DMS114 treated with DMSO at 0.1 percent for 48 hours (cell line): ENCODE measurements at regions not wholly inside any gene's neighbourhood (a gene's known extent, or its start where the extent isn't known, plus 50 kb on each side); places are given as distances from the start of the nearest gene placed in this dataset.

Experiments used
- DNase-seq: peaks from one replicate; lab custom pipeline; 2025; ENCODE audit not compliant: unreplicated experiment; lab: John Stamatoyannopoulos, UW

- DNase-seq = no peak
Observed at GRCh38 chr3:34279901-34280300, 481.5 kb downstream of the PDCD6IP start.

- no peak for DNase-seq
Observed at GRCh38 chr3:34283751-34284150, 485.3 kb downstream of the PDCD6IP start.

DNA sequence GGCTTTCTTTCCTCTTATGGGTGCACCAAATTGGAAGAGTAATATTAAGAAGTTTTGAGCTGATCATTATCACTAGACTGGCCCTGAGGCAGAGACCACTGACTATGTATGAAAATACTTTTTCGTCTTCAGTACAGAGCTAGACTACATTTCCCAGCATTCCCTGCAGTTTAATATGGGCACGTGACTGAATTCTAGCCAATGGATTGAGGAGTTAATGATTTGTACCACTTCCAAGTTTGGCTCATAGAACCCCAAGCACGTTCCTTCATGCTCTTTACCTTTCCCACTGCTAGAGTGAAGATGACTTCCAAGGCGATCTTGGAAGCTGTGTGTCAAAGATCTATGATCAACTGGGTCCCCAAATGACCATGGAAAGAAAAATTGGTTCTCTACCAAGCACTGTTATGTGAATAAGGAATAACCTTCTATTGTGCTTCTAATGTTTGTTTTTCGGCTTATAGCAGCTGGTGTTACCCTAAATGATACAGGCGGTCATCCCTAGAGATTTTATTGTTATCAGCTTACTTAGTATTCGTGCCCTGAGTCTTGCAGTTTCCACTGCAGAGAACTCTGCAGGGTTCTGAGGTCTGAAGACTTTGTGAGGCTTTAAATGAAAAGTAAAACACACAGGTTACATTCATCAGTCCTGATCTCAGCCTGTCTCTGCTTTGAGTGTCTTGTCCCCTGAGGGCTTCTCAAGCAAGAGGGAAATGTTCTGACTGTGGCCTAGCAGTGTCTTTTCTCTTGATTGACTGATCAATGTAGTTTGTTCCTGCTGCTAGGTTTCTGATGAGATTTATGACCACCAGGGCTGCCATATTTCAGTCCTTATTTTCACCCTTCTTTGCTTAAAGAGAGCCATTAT lies 486.8 kb downstream of the PDCD6IP start:
- DNase-seq = no peak

DNA sequence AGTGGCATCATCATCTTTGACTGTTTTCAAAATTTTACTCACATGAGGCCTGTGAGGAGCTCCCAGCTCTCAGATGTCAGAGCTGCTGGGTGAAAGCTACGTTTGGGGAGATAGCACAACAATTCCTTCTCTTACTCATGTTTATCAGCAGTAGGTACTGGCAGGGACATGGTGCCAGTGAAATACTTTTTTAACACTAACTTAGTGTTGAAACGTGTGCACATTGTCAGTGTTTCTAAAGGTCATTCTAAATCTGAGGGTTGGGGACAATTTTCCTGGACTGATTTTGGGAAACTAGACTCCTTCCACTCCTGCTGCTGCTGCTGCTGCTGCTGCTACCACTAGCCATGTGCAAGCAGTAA lies 487.4 kb downstream of the PDCD6IP start:
- no peak for DNase-seq

GRCh38 chr3:34292605-34293300 lies 494.3 kb downstream of the PDCD6IP start:
- DNase-seq = no peak

- no peak for DNase-seq
Observed at GRCh38 chr3:34294240-34294639, 495.8 kb downstream of the PDCD6IP start.

- no peak for DNase-seq
Observed at GRCh38 chr3:34296796-34297195, 498.4 kb downstream of the PDCD6IP start.

DNA sequence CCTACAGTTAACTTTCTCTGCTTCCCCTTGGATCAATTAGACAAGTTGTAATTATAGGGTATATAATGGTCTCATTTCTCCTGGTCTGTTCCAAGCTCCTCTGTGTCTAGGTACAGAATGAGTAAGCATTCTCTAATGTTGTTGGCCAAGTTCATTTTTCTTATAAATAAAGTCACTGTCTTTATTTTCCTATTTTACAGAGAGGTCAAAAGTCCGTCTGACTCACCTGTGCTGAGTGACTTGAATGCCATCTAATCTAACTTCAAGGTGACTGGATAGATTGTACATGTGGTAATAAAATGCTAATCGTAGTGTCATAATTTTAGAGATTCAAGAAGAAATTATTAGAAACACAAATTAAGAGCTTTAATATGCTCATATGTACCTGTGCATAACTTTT lies 500.2 kb downstream of the PDCD6IP start:
- DNase-seq = no peak

GRCh38 chr3:34300621-34301020 lies 502.2 kb downstream of the PDCD6IP start:
- no peak for DNase-seq

DNA sequence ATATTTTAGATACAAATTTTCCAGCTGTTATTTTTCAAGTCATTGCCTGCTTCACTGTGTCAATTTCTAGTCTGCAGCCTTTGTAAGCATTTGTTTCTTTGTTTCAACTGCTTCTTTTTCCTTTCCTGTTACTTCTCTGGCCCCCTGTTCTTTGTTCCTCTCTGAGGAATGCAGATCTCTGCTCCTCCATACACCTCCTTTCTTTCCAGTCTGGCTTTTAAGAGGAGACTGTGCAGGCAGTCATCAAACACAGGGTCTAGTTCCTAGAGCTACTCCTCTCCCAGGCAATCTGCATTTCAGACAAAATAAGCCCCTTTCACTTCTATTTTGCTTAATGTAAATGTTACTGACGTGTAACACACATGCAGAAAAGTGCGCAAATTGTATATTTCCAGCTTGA lies 502.9 kb downstream of the PDCD6IP start:
- DNase-seq = no peak

GRCh38 chr3:34305266-34305665 lies 506.8 kb downstream of the PDCD6IP start:
- no peak for DNase-seq

DNA sequence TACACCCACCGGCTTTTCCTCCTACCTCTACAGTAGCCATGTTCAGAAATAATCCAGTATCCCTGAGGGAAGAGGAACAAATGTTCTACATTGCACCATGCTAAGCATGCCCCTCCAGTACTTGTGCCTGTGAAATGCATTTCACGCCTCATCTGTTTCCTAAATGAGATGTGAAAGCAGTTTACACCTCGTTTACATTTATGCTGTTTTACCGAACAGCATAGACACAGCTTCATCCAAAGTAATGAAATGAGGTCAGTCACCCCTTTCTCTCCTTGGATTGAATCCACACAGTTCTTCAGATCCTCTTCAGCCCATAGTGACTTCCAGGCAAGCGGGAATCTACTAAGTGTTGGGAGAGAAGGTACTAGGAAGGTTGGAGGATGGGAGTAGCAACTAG lies 514.3 kb downstream of the PDCD6IP start:
- DNase-seq = no peak

DNA sequence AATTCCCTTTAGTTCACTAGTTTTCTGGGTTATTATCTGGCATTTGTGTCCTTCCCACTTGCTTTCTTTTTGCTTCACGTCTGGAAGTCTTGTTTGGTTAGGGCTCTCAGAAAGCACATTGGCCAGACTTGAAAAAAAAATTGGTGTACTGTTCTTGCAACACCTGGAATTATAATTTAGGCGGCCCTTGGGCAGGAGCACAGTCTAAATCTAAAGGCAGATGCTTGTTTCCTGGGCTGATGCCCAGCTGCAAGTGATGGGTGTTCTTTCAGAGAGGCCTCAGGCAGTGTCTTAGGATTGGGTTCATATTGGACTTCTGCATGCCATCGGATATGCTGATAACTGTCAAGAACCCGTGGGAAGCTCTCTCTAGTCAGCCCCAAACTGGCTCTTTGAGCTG lies 521.5 kb downstream of the PDCD6IP start:
- no peak for DNase-seq

DNA sequence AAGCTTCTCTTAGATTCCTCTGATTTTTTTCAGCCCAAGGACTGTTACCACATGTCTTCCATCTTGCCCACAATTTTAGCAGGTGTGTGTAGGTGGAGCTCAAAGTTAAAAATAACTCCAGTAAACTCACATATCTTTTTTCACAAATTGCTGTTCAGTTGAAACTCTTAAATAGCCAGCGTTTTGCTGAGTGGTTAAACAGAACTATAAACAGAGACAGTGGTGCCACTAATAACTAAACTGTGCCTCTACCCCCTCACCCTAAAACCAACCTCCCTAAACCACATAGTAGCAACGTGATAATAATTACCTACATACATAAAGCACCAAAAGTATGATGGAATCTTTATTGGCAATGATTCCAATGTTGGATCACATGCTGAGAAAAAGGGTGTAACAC lies 525.1 kb downstream of the PDCD6IP start:
- no peak for DNase-seq

DNA sequence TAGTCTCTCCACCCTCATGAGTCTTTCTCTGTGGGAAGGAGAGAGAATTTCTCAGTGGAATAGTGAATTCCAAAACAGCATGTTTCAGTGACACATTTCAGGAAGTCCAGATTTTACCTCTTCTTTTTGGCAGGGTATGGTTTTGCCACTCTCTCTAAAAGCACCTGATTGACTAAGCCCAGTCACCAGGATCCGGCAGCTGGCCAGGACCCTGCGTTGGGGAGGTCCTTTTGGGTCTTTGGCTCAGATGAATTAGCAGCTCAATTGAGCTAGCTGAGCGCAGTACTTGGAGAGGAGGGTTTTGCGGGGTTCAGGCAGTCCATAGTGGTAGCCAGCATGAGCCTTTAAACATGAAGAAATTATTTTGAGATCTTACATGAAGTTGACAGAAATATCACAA lies 548.2 kb downstream of the PDCD6IP start:
- DNase-seq = no peak

- DNase-seq = no peak
Observed at GRCh38 chr3:34351882-34352777, 553.7 kb downstream of the PDCD6IP start.

DNA sequence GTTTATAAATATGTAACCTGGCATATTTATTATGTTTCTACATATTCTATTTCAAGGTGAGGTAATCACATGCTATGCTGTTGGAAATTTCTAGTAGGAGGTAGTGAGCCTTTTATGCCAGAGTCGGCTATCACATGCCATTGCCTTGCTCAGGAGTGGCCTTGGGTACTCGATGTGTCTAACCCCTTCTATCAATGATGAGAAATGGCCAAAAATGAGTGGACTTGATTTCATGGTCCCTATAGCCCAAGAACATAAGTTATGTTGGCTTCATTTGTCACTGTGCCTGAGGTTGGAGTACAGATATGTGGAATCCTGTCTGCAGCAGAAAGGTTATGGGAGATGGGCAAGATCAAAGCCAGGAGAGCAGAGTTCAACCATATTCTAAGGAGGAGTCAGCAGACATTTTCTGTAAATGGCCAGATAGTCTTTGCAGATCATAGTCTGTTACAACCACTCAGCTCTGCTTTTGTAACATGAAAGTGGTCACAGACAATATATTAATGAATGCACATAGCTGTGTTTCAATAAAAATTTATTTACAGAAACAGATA lies 554.4 kb downstream of the PDCD6IP start:
- DNase-seq = no peak

DNA sequence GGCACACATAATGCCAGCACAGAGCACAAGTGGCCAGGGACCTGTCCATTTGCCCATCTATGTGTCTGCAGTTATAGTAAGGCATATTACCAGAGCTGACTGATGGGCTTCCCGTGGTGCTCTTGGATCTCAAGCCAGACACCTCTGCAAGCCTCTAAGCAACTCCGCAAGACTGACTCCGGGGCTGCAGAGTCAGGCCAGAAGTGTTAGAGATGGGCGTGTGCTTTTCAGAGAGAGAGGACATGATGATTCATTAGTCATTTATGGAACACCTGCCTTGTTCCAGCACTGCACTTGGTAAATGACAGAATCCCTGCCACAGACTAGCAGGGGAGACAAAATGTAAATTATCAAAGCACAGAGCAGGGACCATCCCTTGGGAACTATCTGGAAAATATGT lies 559.0 kb downstream of the PDCD6IP start:
- no peak for DNase-seq

- no peak for DNase-seq
Observed at GRCh38 chr3:34359064-34359463, 560.6 kb downstream of the PDCD6IP start.

DNA sequence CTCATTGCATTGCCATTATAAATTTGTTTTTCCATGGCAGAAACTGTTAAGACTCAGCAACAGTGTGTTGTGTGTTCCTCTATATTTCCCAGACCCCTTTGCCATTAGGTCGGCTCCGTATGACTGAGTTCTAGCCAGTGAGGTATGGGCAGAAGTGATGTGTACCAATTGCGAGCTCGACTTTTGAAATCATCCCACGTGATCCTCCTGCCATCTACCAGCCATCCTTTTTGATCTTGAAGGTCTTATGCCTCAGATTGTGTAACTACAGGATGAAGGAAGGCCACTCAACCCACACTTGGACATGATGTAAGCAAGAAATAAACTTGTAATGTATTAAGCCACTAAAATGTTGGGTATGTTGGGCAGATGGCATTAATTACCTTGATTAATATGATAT lies 562.3 kb downstream of the PDCD6IP start:
- DNase-seq = no peak

GRCh38 chr3:34361921-34362320 lies 563.5 kb downstream of the PDCD6IP start:
- no peak for DNase-seq
